Nephron progenitor cell (in vitro differentiated cells): ENCODE measurements at regions not wholly inside any gene's neighbourhood (a gene's known extent, or its start where the extent isn't known, plus 50 kb on each side); places are given as distances from the start of the nearest gene placed in this dataset.

Experiments
- DNase-seq: peaks from one replicate; pipeline ENCODE4 v3.0.0; 2021
- H3K27ac Mint-ChIP-seq: 2 replicates; pipeline ENCODE4 v1.8.0; 2021; ENCODE audit warnings: mild to moderate bottlenecking, moderate library complexity, mixed read lengths
- H3K27me3 Mint-ChIP-seq: 2 replicates; pipeline ENCODE4 v1.8.0; 2021; ENCODE audit warnings: mild to moderate bottlenecking, low read depth, mixed read lengths; ENCODE audit not compliant: poor library complexity
- H3K36me3 Mint-ChIP-seq: 2 replicates; pipeline ENCODE4 v1.8.0; 2021; ENCODE audit warnings: low read depth, mixed read lengths
- H3K4me1 Mint-ChIP-seq: 2 replicates; pipeline ENCODE4 v1.8.0; 2021; ENCODE audit warnings: mixed read lengths
- H3K4me3 Mint-ChIP-seq: 2 replicates; pipeline ENCODE4 v1.8.0; 2021; ENCODE audit warnings: mild to moderate bottlenecking, moderate library complexity, mixed read lengths
- H3K9me3 Mint-ChIP-seq: 2 replicates; pipeline ENCODE4 v1.8.0; 2021; ENCODE audit warnings: mild to moderate bottlenecking, moderate library complexity, mixed read lengths
- CTCF ChIP-seq: fragments of 200-600 bp; sonication (generic); IDR thresholded peaks from 2 replicates; pipeline ENCODE4 v1.5.0; 2021; ENCODE audit warnings: antibody characterized with exemption

DNA sequence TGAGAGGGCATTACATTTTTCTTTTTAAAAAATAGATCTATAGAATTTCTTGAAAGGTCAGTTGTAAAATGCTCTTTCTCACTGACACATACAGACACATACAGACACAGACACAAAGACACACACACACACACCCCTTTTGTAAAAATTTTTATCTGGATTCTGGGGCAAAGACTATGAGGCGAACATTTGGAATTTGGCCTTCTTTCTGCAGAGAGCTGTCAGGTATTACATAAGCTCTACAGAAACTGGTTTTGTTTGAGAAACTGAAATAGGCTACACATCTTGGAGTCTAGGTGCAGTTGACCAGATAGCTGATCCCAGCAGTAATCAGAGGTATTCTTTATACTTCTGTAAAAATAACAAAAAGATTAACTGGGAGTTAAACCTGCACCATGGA lies 315.9 kb upstream of the RPS23 start:
- no peak for DNase-seq
- TF ChIP-seq CTCF: no peak
- Mint-ChIP-seq H3K9me3 (peaks cover 28% of the 10 kb centered on the region), H3K36me3 (peaks cover 25% of the 10 kb centered on the region), H3K27ac (no peak overlapping the region), H3K27me3 (peaks cover 4% of the 10 kb centered on the region), H3K4me1 (no peaks in the 10 kb centered on the region), H3K4me3 (no peak overlapping the region)

DNA sequence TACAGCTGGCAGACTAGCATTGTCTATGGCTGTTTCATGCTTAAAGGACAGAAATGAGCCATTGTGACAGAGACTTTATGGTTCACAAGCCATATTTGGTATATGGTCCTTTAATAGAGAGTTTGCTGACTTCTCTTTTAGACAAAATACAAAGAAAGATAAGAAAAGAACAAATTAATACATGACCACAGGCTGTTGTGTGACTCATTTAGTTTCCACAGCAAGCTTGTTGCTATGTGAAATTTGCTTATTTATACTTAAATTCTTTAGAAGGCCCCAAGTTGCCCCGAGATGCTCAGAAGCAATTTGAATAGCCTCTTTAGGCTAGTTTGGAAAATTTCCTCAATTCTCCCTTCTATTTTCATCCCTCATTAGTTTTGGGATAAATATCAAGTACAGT lies 315.3 kb upstream of the RPS23 start:
- H3K4me3 Mint-ChIP-seq: no peak overlapping the region
- no peak overlapping the region for H3K27ac Mint-ChIP-seq
- peaks cover 4% of the 10 kb centered on the region for H3K27me3 Mint-ChIP-seq
- H3K9me3 Mint-ChIP-seq: peaks cover 34% of the 10 kb centered on the region
- peaks cover 29% of the 10 kb centered on the region for H3K36me3 Mint-ChIP-seq
- TF ChIP-seq CTCF: no peak
- no peaks in the 10 kb centered on the region for H3K4me1 Mint-ChIP-seq
- no peak for DNase-seq

DNA sequence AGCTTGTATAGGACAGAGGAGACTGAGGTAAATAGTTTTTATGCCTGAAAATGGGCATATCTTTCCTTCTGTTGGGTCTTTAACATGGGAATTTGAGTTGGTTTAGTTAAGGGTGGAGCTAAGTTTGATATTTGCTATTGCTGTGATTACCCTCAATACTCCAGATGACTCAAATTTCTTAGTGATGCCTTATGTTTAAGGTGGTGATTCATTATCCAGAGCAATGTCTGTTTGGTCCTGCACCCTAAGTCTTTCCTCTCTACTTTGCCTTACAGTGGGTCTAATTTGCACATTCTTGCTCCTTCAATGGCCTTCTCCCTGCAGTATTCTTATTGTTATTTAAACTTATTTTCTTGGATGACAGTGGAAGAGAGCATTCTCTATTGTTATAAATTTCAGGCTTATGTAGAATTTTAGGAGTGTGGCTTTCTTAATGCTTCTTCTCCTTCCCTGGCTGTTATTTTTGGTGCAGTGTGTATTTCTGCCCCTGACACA lies 312.9 kb upstream of the RPS23 start:
- Mint-ChIP-seq H3K27ac (no peak overlapping the region), H3K9me3 (peaks cover 35% of the 10 kb centered on the region), H3K4me1 (peaks cover 12% of the 10 kb centered on the region), H3K4me3 (no peak overlapping the region), H3K36me3 (peaks cover 35% of the 10 kb centered on the region), H3K27me3 (peaks cover 4% of the 10 kb centered on the region)
- no peak for TF ChIP-seq CTCF
- DNase-seq: no peak

- no peak for DNase-seq
- Mint-ChIP-seq H3K27ac (no peak overlapping the region), H3K9me3 (peaks cover 38% of the 10 kb centered on the region), H3K4me3 (no peak overlapping the region), H3K36me3 (peaks cover 35% of the 10 kb centered on the region), H3K27me3 (peaks cover 4% of the 10 kb centered on the region), H3K4me1 (peaks cover 19% of the 10 kb centered on the region)
- TF ChIP-seq CTCF: no peak
Observed at GRCh38 chr5:82590112-82590511, 312.0 kb upstream of the RPS23 start.

GRCh38 chr5:82586661-82587310 lies 308.6 kb upstream of the RPS23 start:
- no peak for TF ChIP-seq CTCF
- peaks cover 54% of the 10 kb centered on the region for H3K36me3 Mint-ChIP-seq
- H3K9me3 Mint-ChIP-seq: peaks cover 62% of the 10 kb centered on the region
- no peak overlapping the region for H3K4me3 Mint-ChIP-seq
- peaks cover 19% of the 10 kb centered on the region for H3K4me1 Mint-ChIP-seq
- no peak for DNase-seq
- H3K27me3 Mint-ChIP-seq: peaks cover 4% of the 10 kb centered on the region
- peak overlapping the region; percentile 86 for H3K27ac Mint-ChIP-seq

- Mint-ChIP-seq H3K27me3 (peaks cover 4% of the 10 kb centered on the region), H3K9me3 (peaks cover 62% of the 10 kb centered on the region), H3K27ac (peak overlapping the region; percentile 86), H3K36me3 (peaks cover 54% of the 10 kb centered on the region), H3K4me1 (peaks cover 19% of the 10 kb centered on the region), H3K4me3 (no peak overlapping the region)
- TF ChIP-seq CTCF: no peak
- no peak for DNase-seq
Observed at GRCh38 chr5:82586181-82586580, 308.0 kb upstream of the RPS23 start.
